Neuron (in vitro differentiated cells): ENCODE measurements at regions not wholly inside any gene's neighbourhood (a gene's known extent, or its start where the extent isn't known, plus 50 kb on each side); places are given as distances from the start of the nearest gene placed in this dataset.
A peak's percentile ranks its signal among the peaks of the same experiment; 100 is the strongest.
"Not testable (repeated sequence)": the region's sequence is repeated elsewhere in the genome, so short reads cannot be mapped to it uniquely, and the experiment has no call there.

Experiments used
- H2AFZ ChIP-seq: one replicate; pipeline ENCODE4 v1.6.1; 2013; ENCODE audit warnings: low read depth, mild to moderate bottlenecking, inconsistent platforms, low read length, moderate library complexity
- H3K27me3 ChIP-seq: one replicate; pipeline ENCODE4 v1.6.1; 2013; ENCODE audit warnings: low read length; ENCODE audit not compliant: insufficient read depth
- H3K36me3 ChIP-seq: one replicate; pipeline ENCODE4 v1.6.1; 2013; ENCODE audit warnings: low read length; ENCODE audit not compliant: insufficient read depth
- H3K4me1 ChIP-seq: one replicate; pipeline ENCODE4 v1.6.1; 2013; ENCODE audit warnings: low read length; ENCODE audit not compliant: insufficient read depth
- H3K4me3 ChIP-seq: 2 replicates; pipeline ENCODE4 v1.5.1; 2013; ENCODE audit warnings: mild to moderate bottlenecking, low read length, moderate library complexity
- H3K9me3 ChIP-seq: one replicate; pipeline ENCODE4 v1.6.1; 2013; ENCODE audit warnings: low read length

GRCh38 chr7:8357536-8357935, 75.9 kb upstream of the NXPH1 start:
- no peaks in the 10 kb centered on the region for H3K9me3 ChIP-seq
- no peaks in the 10 kb centered on the region for H3K27me3 ChIP-seq
- H3K4me3 ChIP-seq: no peak overlapping the region
- no peak overlapping the region for H2AFZ ChIP-seq
- peaks cover 17% of the 10 kb centered on the region for H3K4me1 ChIP-seq
- H3K36me3 ChIP-seq: no peaks in the 10 kb centered on the region

DNA sequence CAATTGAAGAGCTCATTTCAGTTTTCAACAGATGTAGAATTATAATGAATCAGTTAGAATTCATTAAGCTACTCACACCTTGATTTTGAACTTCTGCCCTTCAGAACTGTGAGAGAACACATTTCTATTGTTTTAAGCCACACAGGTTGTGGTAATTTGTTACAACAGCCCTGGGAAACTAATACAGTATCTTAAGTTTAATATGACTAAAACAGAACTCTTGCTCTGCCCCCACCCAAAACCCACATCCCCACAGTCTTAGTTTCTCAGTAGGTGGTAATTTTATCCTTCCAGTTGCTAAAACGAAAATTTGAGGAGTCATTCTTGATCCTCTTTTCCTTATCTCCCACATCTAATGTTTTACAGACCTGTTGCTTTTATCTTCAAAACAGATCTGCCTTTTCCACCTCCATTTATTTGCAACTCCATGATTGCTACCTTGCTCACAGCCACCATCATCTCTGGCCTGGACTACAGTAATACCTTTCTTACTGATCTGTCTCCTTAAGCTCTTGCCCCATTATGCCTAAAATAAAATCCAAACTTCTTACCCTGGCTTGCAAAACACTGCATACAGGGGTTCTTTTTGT, 72.8 kb upstream of the NXPH1 start:
- no peak overlapping the region for H3K4me3 ChIP-seq
- no peaks in the 10 kb centered on the region for H3K9me3 ChIP-seq
- H3K4me1 ChIP-seq: peaks cover 15% of the 10 kb centered on the region
- H3K36me3 ChIP-seq: no peaks in the 10 kb centered on the region
- no peaks in the 10 kb centered on the region for H3K27me3 ChIP-seq
- no peak overlapping the region for H2AFZ ChIP-seq

DNA sequence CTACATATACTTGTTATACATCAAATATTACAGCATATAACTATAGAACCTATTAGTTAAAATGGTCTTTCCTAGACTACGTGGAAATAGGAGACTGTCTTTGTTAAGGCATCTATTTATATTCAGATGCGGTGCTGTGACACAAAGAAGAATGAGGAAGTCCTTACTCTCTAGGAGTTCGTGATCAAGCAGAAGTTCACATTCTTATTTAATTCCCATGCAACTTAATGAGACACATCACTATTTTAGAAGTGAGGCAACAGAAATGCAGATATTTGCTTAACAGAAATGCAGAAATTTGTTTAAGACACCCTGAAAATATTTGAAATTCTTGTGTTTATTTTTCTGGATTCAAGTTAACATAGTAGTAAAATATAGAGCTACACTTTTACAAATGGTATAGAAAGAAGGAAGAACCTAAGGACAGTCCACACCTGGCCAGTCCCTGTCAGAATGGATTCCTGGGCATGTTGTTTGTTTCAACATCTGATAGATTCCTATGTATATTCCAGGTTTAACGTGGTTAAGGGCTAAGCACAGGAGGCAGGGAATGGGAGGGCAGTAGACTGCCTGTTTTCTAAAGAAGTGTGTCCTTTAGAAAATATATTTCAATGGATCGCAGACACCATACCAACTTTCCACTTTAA, 70.6 kb upstream of the NXPH1 start:
- H3K9me3 ChIP-seq: no peaks in the 10 kb centered on the region
- H3K4me3 ChIP-seq: no peak overlapping the region
- H3K27me3 ChIP-seq: no peaks in the 10 kb centered on the region
- H3K4me1 ChIP-seq: peaks cover 15% of the 10 kb centered on the region
- H2AFZ ChIP-seq: peak overlapping the region; percentile 10
- no peaks in the 10 kb centered on the region for H3K36me3 ChIP-seq

DNA sequence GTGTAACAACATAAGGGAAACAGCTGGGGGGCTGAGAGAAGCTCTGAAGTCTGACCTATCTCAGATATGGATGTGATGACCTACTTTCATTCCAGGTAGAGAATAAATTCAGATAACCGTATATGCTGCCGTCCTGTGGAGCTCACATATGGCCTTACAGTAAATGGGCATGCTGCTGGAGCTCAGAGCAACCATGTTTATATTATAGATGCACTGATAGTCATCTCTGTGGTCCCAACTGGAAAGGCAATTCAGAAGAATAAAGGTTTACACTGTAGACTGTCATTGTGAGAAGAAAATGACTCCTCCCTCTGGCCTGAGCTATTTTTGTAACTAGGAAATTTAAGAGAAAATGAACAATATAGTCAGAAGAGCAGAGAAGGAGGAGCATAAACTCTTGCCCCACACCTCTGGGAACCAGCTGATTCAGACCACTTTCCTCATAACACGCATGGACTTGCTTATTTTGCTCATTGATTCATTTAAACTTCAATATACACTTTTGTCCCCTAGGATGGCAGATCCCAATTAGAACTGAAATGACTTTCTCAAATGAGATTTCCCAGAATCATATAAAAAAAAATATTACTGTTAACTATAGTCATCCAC, 69.9 kb upstream of the NXPH1 start:
- H3K4me1 ChIP-seq: peaks cover 15% of the 10 kb centered on the region
- H3K36me3 ChIP-seq: no peaks in the 10 kb centered on the region
- H3K9me3 ChIP-seq: no peaks in the 10 kb centered on the region
- H3K27me3 ChIP-seq: no peaks in the 10 kb centered on the region
- no peak overlapping the region for H2AFZ ChIP-seq
- no peak overlapping the region for H3K4me3 ChIP-seq

DNA sequence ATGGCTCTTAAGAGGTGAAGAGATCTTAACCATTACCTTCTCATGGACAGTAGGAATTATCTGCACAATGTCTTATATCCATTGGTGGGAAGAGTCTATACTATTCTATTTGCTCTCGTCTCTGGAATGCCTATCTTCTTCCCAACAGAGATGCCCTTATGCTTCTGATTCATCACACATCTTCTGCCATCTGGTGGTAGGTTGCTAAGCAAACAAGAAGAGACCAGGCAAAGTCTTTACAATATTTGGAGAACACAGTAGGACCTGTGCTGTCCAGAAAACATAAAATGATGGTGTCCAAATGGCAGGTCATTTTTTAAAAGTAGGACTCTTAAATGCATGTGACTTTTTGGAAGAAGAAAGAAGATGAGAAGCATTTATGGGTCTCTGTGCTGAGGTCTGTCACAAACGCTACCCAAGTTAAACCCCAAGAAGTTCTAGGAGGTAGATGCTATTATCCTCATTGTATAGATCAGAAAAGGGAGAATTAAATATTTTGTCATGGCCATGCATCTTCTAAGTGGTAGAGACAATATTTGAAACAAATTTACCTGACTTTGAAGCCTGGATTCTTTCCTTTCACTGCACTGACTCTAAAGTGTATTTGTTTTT, 67.8 kb upstream of the NXPH1 start:
- Histone ChIP-seq H3K4me1 (peaks cover 10% of the 10 kb centered on the region), H3K27me3 (no peaks in the 10 kb centered on the region), H3K9me3 (no peaks in the 10 kb centered on the region), H3K36me3 (no peaks in the 10 kb centered on the region), H3K4me3 (no peak overlapping the region), H2AFZ (no peak overlapping the region)

GRCh38 chr7:8368007-8368406, 65.4 kb upstream of the NXPH1 start:
- H3K4me3 ChIP-seq, H3K27me3 ChIP-seq, H2AFZ ChIP-seq, H3K9me3 ChIP-seq, H3K4me1 ChIP-seq, H3K36me3 ChIP-seq: not testable (repeated sequence)

- H3K36me3 ChIP-seq: no peaks in the 10 kb centered on the region
- H3K4me3 ChIP-seq: no peak overlapping the region
- no peaks in the 10 kb centered on the region for H3K9me3 ChIP-seq
- no peaks in the 10 kb centered on the region for H3K27me3 ChIP-seq
- H3K4me1 ChIP-seq: no peaks in the 10 kb centered on the region
- H2AFZ ChIP-seq: no peak overlapping the region
Measured at GRCh38 chr7:8371742-8372141, 61.7 kb upstream of the NXPH1 start.

- Histone ChIP-seq H3K27me3 (no peaks in the 10 kb centered on the region), H3K4me1 (peaks cover 9% of the 10 kb centered on the region), H3K4me3 (no peak overlapping the region), H2AFZ (no peak overlapping the region), H3K9me3 (no peaks in the 10 kb centered on the region), H3K36me3 (no peaks in the 10 kb centered on the region)
Measured at GRCh38 chr7:8373851-8374250, 59.6 kb upstream of the NXPH1 start.

- no peak overlapping the region for H3K4me3 ChIP-seq
- no peaks in the 10 kb centered on the region for H3K27me3 ChIP-seq
- no peak overlapping the region for H2AFZ ChIP-seq
- H3K9me3 ChIP-seq: no peaks in the 10 kb centered on the region
- H3K4me1 ChIP-seq: peaks cover 35% of the 10 kb centered on the region
- H3K36me3 ChIP-seq: no peaks in the 10 kb centered on the region
Measured at GRCh38 chr7:8378349-8379019, 54.9 kb upstream of the NXPH1 start.

GRCh38 chr7:8379264-8379663, 54.1 kb upstream of the NXPH1 start:
- no peak overlapping the region for H3K4me3 ChIP-seq
- H3K9me3 ChIP-seq: no peaks in the 10 kb centered on the region
- peaks cover 35% of the 10 kb centered on the region for H3K4me1 ChIP-seq
- no peak overlapping the region for H2AFZ ChIP-seq
- H3K27me3 ChIP-seq: no peaks in the 10 kb centered on the region
- no peaks in the 10 kb centered on the region for H3K36me3 ChIP-seq

- Histone ChIP-seq H2AFZ (no peak overlapping the region), H3K9me3 (no peaks in the 10 kb centered on the region), H3K4me3 (no peak overlapping the region), H3K36me3 (no peaks in the 10 kb centered on the region), H3K4me1 (peaks cover 35% of the 10 kb centered on the region), H3K27me3 (no peaks in the 10 kb centered on the region)
Measured at GRCh38 chr7:8380130-8380529, 53.3 kb upstream of the NXPH1 start.

DNA sequence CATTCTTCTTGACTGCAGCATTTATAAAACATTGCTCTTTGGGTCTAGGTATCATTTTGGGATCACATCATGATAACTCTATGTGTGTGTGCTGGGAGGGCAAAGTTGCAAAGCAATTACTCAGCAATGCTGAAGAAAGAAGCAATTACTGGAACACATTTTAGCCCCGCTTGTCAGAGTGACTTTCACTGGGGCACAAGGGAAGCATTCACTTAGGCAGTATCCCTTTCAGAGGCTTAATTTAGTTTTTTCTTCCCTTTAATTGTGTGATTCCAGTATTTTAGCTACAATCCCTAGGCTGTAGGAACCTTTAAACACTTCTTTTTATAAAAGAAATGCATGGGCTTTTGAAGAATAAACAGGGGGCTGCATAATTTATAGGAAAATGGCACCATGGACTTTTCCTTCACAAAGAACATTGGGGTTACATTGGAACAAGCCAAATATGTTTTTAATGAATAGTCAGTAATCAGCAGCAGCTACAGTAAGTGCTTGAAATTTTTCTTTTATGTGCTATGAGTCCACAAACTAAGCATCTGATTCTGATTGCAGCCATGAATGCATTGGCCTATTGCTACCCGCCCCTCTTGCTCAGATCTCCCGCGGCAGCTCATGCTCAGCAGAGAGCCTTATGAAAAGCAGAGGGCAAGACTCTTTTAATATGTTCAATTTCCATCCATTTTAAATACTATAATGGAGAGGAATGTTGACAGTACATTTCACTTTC, 51.2 kb upstream of the NXPH1 start:
- Histone ChIP-seq H3K4me1 (peaks cover 35% of the 10 kb centered on the region), H2AFZ (no peak overlapping the region), H3K4me3 (no peak overlapping the region), H3K9me3 (no peaks in the 10 kb centered on the region), H3K27me3 (no peaks in the 10 kb centered on the region), H3K36me3 (no peaks in the 10 kb centered on the region)
